ENCODE measurements at regions not wholly inside any gene's neighbourhood (a gene's known extent, or its start where the extent isn't known, plus 50 kb on each side); places are given as distances from the start of the nearest gene placed in this dataset.

DNA sequence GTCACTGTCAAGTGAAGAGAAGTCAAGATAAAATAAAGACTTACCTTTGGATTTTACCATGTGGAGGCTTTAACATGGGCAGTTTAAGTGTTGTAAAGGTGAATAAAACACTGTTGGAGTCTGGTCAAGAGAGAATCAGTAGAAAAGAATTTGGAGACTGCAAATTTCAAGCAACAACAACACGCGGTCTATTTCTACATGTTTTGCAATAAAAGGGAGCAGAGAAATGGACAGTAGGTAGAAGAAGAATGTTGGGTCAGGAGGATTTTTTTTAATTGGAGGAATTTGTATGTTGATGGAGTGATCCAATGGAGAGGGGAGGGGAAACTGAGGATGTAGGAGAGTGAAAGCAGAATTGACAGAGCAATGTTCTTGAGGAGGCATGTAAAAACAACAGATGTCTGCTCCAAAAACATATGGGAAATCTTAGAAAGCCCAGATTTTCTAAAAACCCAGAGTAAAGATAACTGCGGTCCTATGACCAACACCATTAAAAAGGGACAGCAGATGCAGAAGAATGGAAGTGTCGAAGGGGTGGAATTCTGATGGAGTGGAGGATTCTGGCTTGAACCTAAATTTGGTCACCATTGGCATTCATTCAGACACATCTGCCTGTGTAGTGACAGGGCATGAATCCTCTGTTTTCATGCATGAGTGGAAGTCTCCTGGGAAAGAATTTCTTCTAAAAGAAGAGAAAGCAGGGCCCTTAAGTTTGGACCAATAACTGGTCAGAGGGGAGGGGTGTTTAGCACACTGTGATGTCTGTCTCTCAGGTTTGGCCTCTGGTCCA, 68.0 kb upstream of the OSBPL8 start:
- no peak overlapping the region for H3K4me3 ChIP-seq (replicated peaks; ENCODE audit: low read depth, low read length)
- TF ChIP-seq, protein P1, sequence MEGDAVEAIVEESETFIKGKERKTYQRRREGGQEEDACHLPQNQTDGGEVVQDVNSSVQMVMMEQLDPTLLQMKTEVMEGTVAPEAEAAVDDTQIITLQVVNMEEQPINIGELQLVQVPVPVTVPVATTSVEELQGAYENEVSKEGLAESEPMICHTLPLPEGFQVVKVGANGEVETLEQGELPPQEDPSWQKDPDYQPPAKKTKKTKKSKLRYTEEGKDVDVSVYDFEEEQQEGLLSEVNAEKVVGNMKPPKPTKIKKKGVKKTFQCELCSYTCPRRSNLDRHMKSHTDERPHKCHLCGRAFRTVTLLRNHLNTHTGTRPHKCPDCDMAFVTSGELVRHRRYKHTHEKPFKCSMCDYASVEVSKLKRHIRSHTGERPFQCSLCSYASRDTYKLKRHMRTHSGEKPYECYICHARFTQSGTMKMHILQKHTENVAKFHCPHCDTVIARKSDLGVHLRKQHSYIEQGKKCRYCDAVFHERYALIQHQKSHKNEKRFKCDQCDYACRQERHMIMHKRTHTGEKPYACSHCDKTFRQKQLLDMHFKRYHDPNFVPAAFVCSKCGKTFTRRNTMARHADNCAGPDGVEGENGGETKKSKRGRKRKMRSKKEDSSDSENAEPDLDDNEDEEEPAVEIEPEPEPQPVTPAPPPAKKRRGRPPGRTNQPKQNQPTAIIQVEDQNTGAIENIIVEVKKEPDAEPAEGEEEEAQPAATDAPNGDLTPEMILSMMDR (IDR thresholded peaks at IDR 0.05; ENCODE audit: low read depth, low read length, missing control alignments) = no peak
- no peak for DNase-seq (ENCODE audit: extremely low read depth, low read depth)

GRCh38 chr12:76628745-76629144, 69.2 kb upstream of the OSBPL8 start:
- no peak for DNase-seq (ENCODE audit: extremely low read depth, low read depth)
- H3K4me3 ChIP-seq (replicated peaks; ENCODE audit: low read depth, low read length) = no peak overlapping the region
- TF ChIP-seq, protein P1 (IDR thresholded peaks at IDR 0.05; ENCODE audit: low read depth, low read length, missing control alignments) = no peak

- no peak for DNase-seq (ENCODE audit: extremely low read depth, low read depth)
- no peak overlapping the region for H3K4me3 ChIP-seq (replicated peaks; ENCODE audit: low read depth, low read length)
- TF ChIP-seq, protein P1 (IDR thresholded peaks at IDR 0.05; ENCODE audit: low read depth, low read length, missing control alignments) = no peak
Measured at GRCh38 chr12:76631741-76632140, 72.2 kb upstream of the OSBPL8 start.

- DNase-seq (ENCODE audit: extremely low read depth, low read depth) = no peak
- TF ChIP-seq, protein P1 (IDR thresholded peaks at IDR 0.05; ENCODE audit: low read depth, low read length, missing control alignments) = no peak
Measured at GRCh38 chr12:76633415-76633814, 73.8 kb upstream of the OSBPL8 start.

GRCh38 chr12:76634133-76634532, 74.6 kb upstream of the OSBPL8 start:
- no peak overlapping the region for H3K4me3 ChIP-seq (replicated peaks; ENCODE audit: low read depth, low read length)
- no peak for DNase-seq (ENCODE audit: extremely low read depth, low read depth)
- TF ChIP-seq, protein P1 (IDR thresholded peaks at IDR 0.05; ENCODE audit: low read depth, low read length, missing control alignments) = no peak

More at GRCh38 chr12:76633415-76633814, 73.8 kb upstream of the OSBPL8 start:
- no peak overlapping the region for H3K4me3 ChIP-seq (replicated peaks; ENCODE audit: low read depth, low read length)

DNA sequence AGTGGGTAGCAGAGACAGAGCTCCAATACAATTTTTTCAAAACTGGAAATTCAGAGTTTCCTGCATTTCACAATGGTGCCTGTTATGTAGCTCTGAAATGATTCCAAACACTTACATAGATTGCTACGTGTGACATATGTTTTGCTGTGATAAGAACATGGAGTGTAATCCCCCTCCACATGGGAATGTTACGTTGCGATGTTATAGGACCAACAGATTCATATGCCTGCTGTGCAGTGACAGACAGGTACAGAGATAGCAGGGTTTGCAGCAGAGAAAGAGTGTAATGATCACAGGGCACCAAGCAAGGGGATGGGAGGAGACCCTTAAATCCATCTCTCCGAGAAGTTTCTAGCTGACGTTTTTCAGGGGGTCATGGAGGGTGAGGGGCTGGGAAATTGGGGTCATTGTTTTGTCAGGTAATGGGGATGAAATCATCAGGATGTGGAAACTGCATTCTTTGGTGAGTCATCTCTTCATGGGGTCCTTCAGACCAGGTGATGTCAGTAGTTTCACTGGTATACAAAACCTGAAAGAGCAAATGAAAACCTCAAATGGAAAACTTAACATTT, 76.6 kb upstream of the OSBPL8 start:
- H3K4me3 ChIP-seq (replicated peaks; ENCODE audit: low read depth, low read length) = no peak overlapping the region
- no peak for DNase-seq (ENCODE audit: extremely low read depth, low read depth)
- TF ChIP-seq, protein P1 (IDR thresholded peaks at IDR 0.05; ENCODE audit: low read depth, low read length, missing control alignments) = no peak

Data from HFF-Myc (cell line).